ENCODE measurements at regions not wholly inside any gene's neighbourhood (a gene's known extent, or its start where the extent isn't known, plus 50 kb on each side); places are given as distances from the start of the nearest gene placed in this dataset.
A peak's percentile ranks its signal among the peaks of the same experiment; 100 is the strongest.

- Histone ChIP-seq H3K4me2 (ENCODE audit: low read depth, low read length) (no peak overlapping the region), H3K27me3 (ENCODE audit: control insufficient read depth, insufficient read depth, low read length) (no peaks in the 10 kb centered on the region), H2BK15ac (ENCODE audit: low read depth, low read length) (no peak overlapping the region), H3K4me3 (ENCODE audit: insufficient read depth, low read depth, low read length) (no peak overlapping the region), H2AFZ (replicated peaks; ENCODE audit: low read length, poor library complexity) (no peak overlapping the region), H2BK5ac (ENCODE audit: low read depth, low read length, poor library complexity, severe bottlenecking) (no peak overlapping the region), H3K18ac (ENCODE audit: low read depth, low read length) (no peak overlapping the region; the same call in 1 of the 2 replicates), H3K23ac (ENCODE audit: low read depth, low read length) (no peak overlapping the region), H4K8ac (ENCODE audit: low read depth in 2 of 2, low read length in 2 of 2) (no peak overlapping the region), H4K20me1 (ENCODE audit: insufficient read depth, low read length) (no peaks in the 10 kb centered on the region), H3K9me1 (ENCODE audit: insufficient read depth, low read length) (peaks cover 8% of the 10 kb centered on the region), H2AK5ac (ENCODE audit: low read depth, low read length) (no peak overlapping the region), H3K79me1 (ENCODE audit: low read depth in 1 of 2, low read length in 2 of 2) (peaks cover 0 to 3% of the 10 kb centered on the region in 2 experiments; a peak in 1 of 4 replicates), H2BK20ac (ENCODE audit: low read depth, low read length) (peak overlapping the region; percentile 26; the same call in 1 of the 2 replicates), H4K5ac (ENCODE audit: low read depth, low read length) (no peak overlapping the region), H3K9me3 (ENCODE audit: control insufficient read depth, insufficient read depth, low read length) (no peaks in the 10 kb centered on the region), H3K9ac (ENCODE audit: low read depth, low read length) (no peak overlapping the region), H3K14ac (replicated peaks; ENCODE audit: low read depth, low read length) (no peak overlapping the region), H3K4ac (ENCODE audit: low read depth, low read length) (no peak overlapping the region), H4K91ac (ENCODE audit: insufficient read depth, low read depth, low read length) (no peak overlapping the region), H2AK9ac (replicated peaks; ENCODE audit: low read depth, low read length, poor library complexity) (no peak overlapping the region), H3K4me1 (ENCODE audit: control insufficient read depth, insufficient read depth, low read length) (peaks cover 21% of the 10 kb centered on the region), H3K36me3 (ENCODE audit: control insufficient read depth, insufficient read depth, low read length) (no peaks in the 10 kb centered on the region), H3K27ac (ENCODE audit: insufficient read depth, low read length) (no peak overlapping the region), H2BK120ac (ENCODE audit: low read depth, low read length) (no peak overlapping the region), H3K56ac (ENCODE audit: extremely low read depth, insufficient read depth, low read length) (no peak overlapping the region)
- DNase-seq (no peak), ATAC-seq (ENCODE audit: low read depth) (no peak)
- ChIA-PET POLR2A (ENCODE audit: unreplicated experiment) (no interaction called here), CTCF (no interaction called here)
- in situ Hi-C loops (cut with MboI; ENCODE audit: low sequenced_read_pairs): no loop called here
- TF ChIP-seq CHD1 (IDR thresholded peaks at IDR 0.05; ENCODE audit: low read depth, low read length): no peak
- TF ChIP-seq MAZ (IDR thresholded peaks at IDR 0.05; ENCODE audit: borderline replicate concordance, low read depth, low read length): no peak
- no peak for TF ChIP-seq RFX5 (IDR thresholded peaks at IDR 0.05; ENCODE audit: low read depth, low read length)
- TF ChIP-seq POLR2A (IDR thresholded peaks at IDR 0.05; ENCODE audit: low read depth, low read length): no peak
- no peak for TF ChIP-seq NFE2L2 (IDR thresholded peaks at IDR 0.05; ENCODE audit: low read depth, low read length)
- no peak for TF ChIP-seq MAFK (IDR thresholded peaks at IDR 0.05; ENCODE audit: low read depth, low read length)
- no peak for TF ChIP-seq CEBPB (IDR thresholded peaks at IDR 0.05; ENCODE audit: low read depth, low read length)
- TF ChIP-seq RAD21 (IDR thresholded peaks at IDR 0.05; ENCODE audit: low read length): no peak
- TF ChIP-seq USF2 (IDR thresholded peaks at IDR 0.05; ENCODE audit: low read depth, low read length): no peak
- TF ChIP-seq CTCF (conservative IDR thresholded peaks at IDR 0.05; ENCODE audit: low read depth, low read length): no peak
- BruUV-seq (replicated peaks): no TSS peak
- WGBS, 2 experiments (ENCODE audit: extremely low coverage in 2 of 2, insufficient read length in 1 of 2): no CpG with 5 or more reads among the region's 2 CpGs
- dilution Hi-C loops (cut with HindIII; ENCODE audit: low sequenced_read_pairs, unreplicated experiment): no loop called here
- intact Hi-C loops (cut with micrococcal nuclease): no loop called here
These were observed 175.0 kb upstream of the CCN2 start for GRCh38 chr6:132126150-132126549.

Data from IMR-90 (cell line).